GM12892 (cell line): ENCODE measurements at regions not wholly inside any gene's neighbourhood (a gene's known extent, or its start where the extent isn't known, plus 50 kb on each side); places are given as distances from the start of the nearest gene placed in this dataset.

Experiments used
- POLR2A ChIP-seq: IDR thresholded peaks from 2 replicates; pipeline ENCODE4 v1.6.1; 2011; ENCODE audit warnings: low read depth, low read length, control low read depth
- POLR2AphosphoS5 ChIP-seq: IDR thresholded peaks from 2 replicates; pipeline ENCODE4 v1.6.1; 2011; ENCODE audit warnings: low read depth, low read length, control low read depth
- TAF1 ChIP-seq: IDR thresholded peaks from 2 replicates; pipeline ENCODE4 v1.6.1; 2011; ENCODE audit warnings: low read depth, mild to moderate bottlenecking, control low read depth, low read length, borderline replicate concordance

DNA sequence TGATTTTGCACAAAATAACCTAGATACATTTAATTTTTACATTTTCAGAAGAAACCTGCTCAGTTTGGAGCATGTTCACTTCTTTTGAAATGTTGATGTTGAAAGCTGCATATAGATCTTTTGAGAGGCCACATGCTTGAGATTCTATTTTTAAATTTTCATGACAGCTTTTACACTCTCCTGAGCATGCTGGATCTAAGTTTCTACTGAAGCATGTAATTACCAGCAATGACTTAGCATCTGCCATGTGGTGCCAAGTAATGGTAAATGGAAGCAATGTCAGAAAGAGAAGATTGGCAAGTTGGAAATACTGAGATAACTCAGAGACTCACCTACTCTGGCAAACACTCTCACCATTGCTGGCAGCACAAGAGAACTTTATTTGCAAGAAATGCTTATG is 310.6 kb downstream of the NSUN3 start:
- TF ChIP-seq TAF1 (no peak), POLR2AphosphoS5 (no peak), POLR2A (no peak)
